H9 (cell line): ENCODE measurements at regions not wholly inside any gene's neighbourhood (a gene's known extent, or its start where the extent isn't known, plus 50 kb on each side); places are given as distances from the start of the nearest gene placed in this dataset.

Source experiments
- DNase-seq: peaks from one replicate; pipeline ENCODE4 v3.0.0-alpha.2; 2017
- H2AFZ ChIP-seq: one replicate; pipeline ENCODE4 v1.6.1; 2013; ENCODE audit warnings: mild to moderate bottlenecking, low read length, control low read depth, moderate library complexity
- H2AK5ac ChIP-seq: 2 replicates; pipeline ENCODE4 v1.6.1; 2013; ENCODE audit warnings: low read length, control low read depth, mixed read lengths; ENCODE audit not compliant: insufficient read length
- H2BK120ac ChIP-seq: one replicate; pipeline ENCODE4 v1.6.1; 2013; ENCODE audit warnings: low read depth, mild to moderate bottlenecking, low read length, control low read depth, inconsistent platforms; ENCODE audit not compliant: poor library complexity, severe bottlenecking
- H2BK12ac ChIP-seq: 2 replicates; pipeline ENCODE4 v1.6.1; 2013; ENCODE audit warnings: low read length, control low read depth, mixed read lengths, low read depth; ENCODE audit not compliant: insufficient read length
- H2BK15ac ChIP-seq: 2 replicates; pipeline ENCODE4 v1.6.1; 2013; ENCODE audit warnings: low read depth, low read length, control low read depth
- H2BK20ac ChIP-seq: one replicate; pipeline ENCODE4 v1.6.1; 2013; ENCODE audit warnings: low read depth, mild to moderate bottlenecking, low read length, control low read depth, inconsistent platforms; ENCODE audit not compliant: poor library complexity, severe bottlenecking
- H2BK5ac ChIP-seq: 2 replicates; pipeline ENCODE4 v1.6.1; 2013; ENCODE audit warnings: low read length, control low read depth, mixed read lengths; ENCODE audit not compliant: insufficient read length
- H3K14ac ChIP-seq: 2 replicates; pipeline ENCODE4 v1.6.1; 2013; ENCODE audit warnings: low read length, control low read depth; ENCODE audit not compliant: insufficient read depth
- H3K18ac ChIP-seq: 2 replicates; pipeline ENCODE4 v1.6.1; 2013; ENCODE audit warnings: low read depth, mild to moderate bottlenecking, mixed read lengths, low read length, control low read depth; ENCODE audit not compliant: insufficient read length
- H3K23ac ChIP-seq: 2 replicates; pipeline ENCODE4 v1.6.1; 2013; ENCODE audit warnings: low read length, control low read depth, mixed read lengths, low read depth; ENCODE audit not compliant: insufficient read length
- H3K23me2 ChIP-seq: 2 replicates; pipeline ENCODE4 v1.6.1; 2013; ENCODE audit warnings: low read depth, mild to moderate bottlenecking, mixed read lengths, low read length, control low read depth; ENCODE audit not compliant: insufficient read length, poor library complexity, severe bottlenecking
- H3K27ac ChIP-seq: 2 replicates; pipeline ENCODE4 v1.5.1; 2013; ENCODE audit warnings: low read length, control low read depth, mixed read lengths, low read depth; ENCODE audit not compliant: insufficient read length
- H3K27me3 ChIP-seq: 2 replicates; pipeline ENCODE4 v1.6.1; 2013; ENCODE audit warnings: low read length, control low read depth, inconsistent platforms; ENCODE audit not compliant: insufficient read depth
- H3K4ac ChIP-seq: 2 replicates; pipeline ENCODE4 v1.6.1; 2013; ENCODE audit warnings: low read depth, mild to moderate bottlenecking, control low read depth, inconsistent platforms, low read length, moderate library complexity
- H3K4me1 ChIP-seq: 2 replicates; pipeline ENCODE4 v1.6.1; 2013; ENCODE audit warnings: low read length, control low read depth, inconsistent platforms; ENCODE audit not compliant: insufficient read depth
- H3K4me2 ChIP-seq: 2 replicates; pipeline ENCODE4 v1.6.1; 2013; ENCODE audit warnings: low read length, control low read depth, mixed read lengths; ENCODE audit not compliant: insufficient read length, insufficient read depth
- H3K56ac ChIP-seq: 2 replicates; pipeline ENCODE4 v1.6.1; 2013; ENCODE audit warnings: low read depth, mild to moderate bottlenecking, mixed read lengths, low read length, control low read depth; ENCODE audit not compliant: insufficient read length
- H3K79me1 ChIP-seq: 2 replicates; pipeline ENCODE4 v1.6.1; 2013; ENCODE audit warnings: low read depth, mild to moderate bottlenecking, moderate library complexity, low read length, control low read depth, inconsistent platforms; ENCODE audit not compliant: insufficient read depth, poor library complexity, severe bottlenecking
- H3K79me2 ChIP-seq: 2 replicates; pipeline ENCODE4 v1.6.1; 2013; ENCODE audit warnings: low read length, control low read depth, inconsistent platforms; ENCODE audit not compliant: insufficient read depth
- H3K9ac ChIP-seq: 2 replicates; pipeline ENCODE4 v1.6.1; 2013; ENCODE audit warnings: low read length, control low read depth, mixed read lengths; ENCODE audit not compliant: insufficient read length; ENCODE audit errors: extremely low read depth
- H3K9me3 ChIP-seq: one replicate; pipeline ENCODE4 v1.6.1; 2013; ENCODE audit warnings: low read depth, low read length, inconsistent platforms; ENCODE audit not compliant: control insufficient read depth
- H3T11ph ChIP-seq: one replicate; pipeline ENCODE4 v1.6.1; 2013; ENCODE audit warnings: mild to moderate bottlenecking, low read length, control low read depth, inconsistent platforms
- H4K20me1 ChIP-seq: one replicate; pipeline ENCODE4 v1.6.1; 2013; ENCODE audit not compliant: control insufficient read depth, insufficient read length, insufficient read depth
- H4K5ac ChIP-seq: 2 replicates; pipeline ENCODE4 v1.6.1; 2013; ENCODE audit warnings: low read depth, mild to moderate bottlenecking, mixed read lengths, low read length, control low read depth; ENCODE audit not compliant: insufficient read length
- H4K8ac ChIP-seq: replicated peaks from 2 replicates; pipeline ENCODE4 v1.6.1; 2013; ENCODE audit warnings: low read length, control low read depth, mixed read lengths, low read depth; ENCODE audit not compliant: insufficient read length
- H4K91ac ChIP-seq: 2 replicates; pipeline ENCODE4 v1.6.1; 2013; ENCODE audit warnings: low read depth, mild to moderate bottlenecking, moderate library complexity, mixed read lengths, low read length, control low read depth; ENCODE audit not compliant: insufficient read length
- H3K27ac Mint-ChIP-seq, 3 experiments: 2 replicates in 2 of 3; 3 replicates in 1 of 3; pipeline ENCODE4 v1.8.0; 2020 to 2021; ENCODE audit warnings: mixed read lengths in 3 of 3, mild to moderate bottlenecking in 1 of 3, moderate library complexity in 1 of 3
- H3K27me3 Mint-ChIP-seq: 2 replicates; pipeline ENCODE4 v1.8.0; 2021; ENCODE audit warnings: low read depth, mild to moderate bottlenecking, moderate library complexity, mixed read lengths
- H3K36me3 Mint-ChIP-seq, 3 experiments: 2 replicates in 2 of 3; 3 replicates in 1 of 3; pipeline ENCODE4 v1.8.0; 2020 to 2021; ENCODE audit warnings: low read depth in 3 of 3, mixed read lengths in 3 of 3; ENCODE audit not compliant: insufficient read depth in 1 of 3
- H3K4me1 Mint-ChIP-seq, 2 experiments: 2 replicates each; pipeline ENCODE4 v1.8.0; 2020; ENCODE audit warnings: mixed read lengths in 2 of 2
- H3K4me3 Mint-ChIP-seq, 2 experiments: 2 replicates in 1 of 2; 3 replicates in 1 of 2; pipeline ENCODE4 v1.8.0; 2020 to 2021; ENCODE audit warnings: mild to moderate bottlenecking in 2 of 2, mixed read lengths in 2 of 2, moderate library complexity in 1 of 2
- H3K9me3 Mint-ChIP-seq, 2 experiments: 2 replicates in 1 of 2; 3 replicates in 1 of 2; pipeline ENCODE4 v1.8.0; 2020; ENCODE audit warnings: mild to moderate bottlenecking in 2 of 2, mixed read lengths in 2 of 2, moderate library complexity in 1 of 2
- WGBS: extraction: QIAGEN DNeasy Blood & Tissue Kit; methylation state at CpG from one replicate; pipeline ENCODE4 v1.1.7; 2013; ENCODE audit warnings: missing lambda C conversion rate, low lambda C conversion rate, mixed read lengths; ENCODE audit not compliant: insufficient read length; ENCODE audit errors: extremely low coverage; 5-methylcytosine and 5-hydroxymethylcytosine counted together
- TF ChIP-seq, protein P1 (sequence below): fragments of 200-600 bp; sonication (generic); conservative IDR thresholded peaks from 3 replicates; pipeline ENCODE4 v1.8.0; 2021; ENCODE audit warnings: antibody characterized with exemption, mild to moderate bottlenecking

DNA sequence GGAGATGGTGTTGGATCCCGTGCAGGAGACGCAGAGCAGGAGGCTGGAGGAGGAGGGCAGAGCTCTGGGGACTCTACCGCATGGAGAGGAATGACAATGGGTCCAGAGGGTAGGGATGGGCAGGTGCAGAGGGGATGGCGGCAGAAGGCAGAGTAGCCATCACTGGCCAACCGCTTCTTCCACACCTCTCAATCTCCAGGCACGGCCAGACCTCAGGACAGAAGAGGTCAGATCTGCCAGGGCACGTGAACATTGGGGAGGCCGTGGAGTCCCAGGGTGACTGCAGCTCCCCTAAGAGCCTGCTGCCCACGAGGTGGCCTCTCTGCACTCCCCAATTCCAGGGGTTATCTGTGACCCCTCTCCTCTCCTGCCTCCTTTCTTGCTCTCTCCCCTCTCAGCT, 162.7 kb upstream of the HDAC4 start:
- no peaks in the 10 kb centered on the region for H3K4me1 Mint-ChIP-seq
- DNase-seq, result no peak
- Histone ChIP-seq H2BK12ac (no peak overlapping the region), H3K23me2 (no peaks in the 10 kb centered on the region), H2AK5ac (no peak overlapping the region), H4K5ac (no peak overlapping the region), H3K23ac (no peak overlapping the region), H3K27me3 (no peaks in the 10 kb centered on the region), H3K4me1 (no peaks in the 10 kb centered on the region), H2BK120ac (no peak overlapping the region), H2AFZ (no peak overlapping the region), H3K56ac (no peak overlapping the region), H4K8ac (no peak overlapping the region), H3K9me3 (no peaks in the 10 kb centered on the region), H4K20me1 (no peaks in the 10 kb centered on the region), H2BK5ac (no peak overlapping the region), H2BK20ac (no peak overlapping the region), H3K4ac (no peak overlapping the region), H3K79me2 (no peaks in the 10 kb centered on the region), H3T11ph (no peak overlapping the region), H3K79me1 (no peaks in the 10 kb centered on the region), H3K18ac (no peak overlapping the region), H2BK15ac (no peak overlapping the region), H3K27ac (no peak overlapping the region), H4K91ac (no peak overlapping the region), H3K14ac (no peak overlapping the region; the same call in 1 of the 2 replicates), H3K9ac (no peak overlapping the region), H3K4me2 (no peak overlapping the region)
- H3K27ac Mint-ChIP-seq, result no peak overlapping the region; a peak in 1 of 7 replicates
- H3K9me3 Mint-ChIP-seq, result no peaks in the 10 kb centered on the region
- H3K4me3 Mint-ChIP-seq, result no peak overlapping the region
- TF ChIP-seq, protein P1, sequence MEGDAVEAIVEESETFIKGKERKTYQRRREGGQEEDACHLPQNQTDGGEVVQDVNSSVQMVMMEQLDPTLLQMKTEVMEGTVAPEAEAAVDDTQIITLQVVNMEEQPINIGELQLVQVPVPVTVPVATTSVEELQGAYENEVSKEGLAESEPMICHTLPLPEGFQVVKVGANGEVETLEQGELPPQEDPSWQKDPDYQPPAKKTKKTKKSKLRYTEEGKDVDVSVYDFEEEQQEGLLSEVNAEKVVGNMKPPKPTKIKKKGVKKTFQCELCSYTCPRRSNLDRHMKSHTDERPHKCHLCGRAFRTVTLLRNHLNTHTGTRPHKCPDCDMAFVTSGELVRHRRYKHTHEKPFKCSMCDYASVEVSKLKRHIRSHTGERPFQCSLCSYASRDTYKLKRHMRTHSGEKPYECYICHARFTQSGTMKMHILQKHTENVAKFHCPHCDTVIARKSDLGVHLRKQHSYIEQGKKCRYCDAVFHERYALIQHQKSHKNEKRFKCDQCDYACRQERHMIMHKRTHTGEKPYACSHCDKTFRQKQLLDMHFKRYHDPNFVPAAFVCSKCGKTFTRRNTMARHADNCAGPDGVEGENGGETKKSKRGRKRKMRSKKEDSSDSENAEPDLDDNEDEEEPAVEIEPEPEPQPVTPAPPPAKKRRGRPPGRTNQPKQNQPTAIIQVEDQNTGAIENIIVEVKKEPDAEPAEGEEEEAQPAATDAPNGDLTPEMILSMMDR, result no peak
- WGBS, result no CpG with 5 or more reads among the region's 9 CpGs
- no peaks in the 10 kb centered on the region for H3K36me3 Mint-ChIP-seq
- peaks cover 11% of the 10 kb centered on the region for H3K27me3 Mint-ChIP-seq
